H9 (cell line): ENCODE measurements at regions not wholly inside any gene's neighbourhood (a gene's known extent, or its start where the extent isn't known, plus 50 kb on each side); places are given as distances from the start of the nearest gene placed in this dataset.

Source experiments
- DNase-seq: peaks from one replicate; pipeline ENCODE4 v3.0.0-alpha.2; 2017
- H2AFZ ChIP-seq: one replicate; pipeline ENCODE4 v1.6.1; 2013; ENCODE audit warnings: mild to moderate bottlenecking, low read length, control low read depth, moderate library complexity
- H2AK5ac ChIP-seq: 2 replicates; pipeline ENCODE4 v1.6.1; 2013; ENCODE audit warnings: low read length, control low read depth, mixed read lengths; ENCODE audit not compliant: insufficient read length
- H2BK120ac ChIP-seq: one replicate; pipeline ENCODE4 v1.6.1; 2013; ENCODE audit warnings: low read depth, mild to moderate bottlenecking, low read length, control low read depth, inconsistent platforms; ENCODE audit not compliant: poor library complexity, severe bottlenecking
- H2BK12ac ChIP-seq: 2 replicates; pipeline ENCODE4 v1.6.1; 2013; ENCODE audit warnings: low read length, control low read depth, mixed read lengths, low read depth; ENCODE audit not compliant: insufficient read length
- H2BK15ac ChIP-seq: 2 replicates; pipeline ENCODE4 v1.6.1; 2013; ENCODE audit warnings: low read depth, low read length, control low read depth
- H2BK20ac ChIP-seq: one replicate; pipeline ENCODE4 v1.6.1; 2013; ENCODE audit warnings: low read depth, mild to moderate bottlenecking, low read length, control low read depth, inconsistent platforms; ENCODE audit not compliant: poor library complexity, severe bottlenecking
- H2BK5ac ChIP-seq: 2 replicates; pipeline ENCODE4 v1.6.1; 2013; ENCODE audit warnings: low read length, control low read depth, mixed read lengths; ENCODE audit not compliant: insufficient read length
- H3K14ac ChIP-seq: 2 replicates; pipeline ENCODE4 v1.6.1; 2013; ENCODE audit warnings: low read length, control low read depth; ENCODE audit not compliant: insufficient read depth
- H3K18ac ChIP-seq: 2 replicates; pipeline ENCODE4 v1.6.1; 2013; ENCODE audit warnings: low read depth, mild to moderate bottlenecking, mixed read lengths, low read length, control low read depth; ENCODE audit not compliant: insufficient read length
- H3K23ac ChIP-seq: 2 replicates; pipeline ENCODE4 v1.6.1; 2013; ENCODE audit warnings: low read length, control low read depth, mixed read lengths, low read depth; ENCODE audit not compliant: insufficient read length
- H3K23me2 ChIP-seq: 2 replicates; pipeline ENCODE4 v1.6.1; 2013; ENCODE audit warnings: low read depth, mild to moderate bottlenecking, mixed read lengths, low read length, control low read depth; ENCODE audit not compliant: insufficient read length, poor library complexity, severe bottlenecking
- H3K27ac ChIP-seq: 2 replicates; pipeline ENCODE4 v1.5.1; 2013; ENCODE audit warnings: low read length, control low read depth, mixed read lengths, low read depth; ENCODE audit not compliant: insufficient read length
- H3K27me3 ChIP-seq: 2 replicates; pipeline ENCODE4 v1.6.1; 2013; ENCODE audit warnings: low read length, control low read depth, inconsistent platforms; ENCODE audit not compliant: insufficient read depth
- H3K4ac ChIP-seq: 2 replicates; pipeline ENCODE4 v1.6.1; 2013; ENCODE audit warnings: low read depth, mild to moderate bottlenecking, control low read depth, inconsistent platforms, low read length, moderate library complexity
- H3K4me1 ChIP-seq: 2 replicates; pipeline ENCODE4 v1.6.1; 2013; ENCODE audit warnings: low read length, control low read depth, inconsistent platforms; ENCODE audit not compliant: insufficient read depth
- H3K4me2 ChIP-seq: 2 replicates; pipeline ENCODE4 v1.6.1; 2013; ENCODE audit warnings: low read length, control low read depth, mixed read lengths; ENCODE audit not compliant: insufficient read length, insufficient read depth
- H3K56ac ChIP-seq: 2 replicates; pipeline ENCODE4 v1.6.1; 2013; ENCODE audit warnings: low read depth, mild to moderate bottlenecking, mixed read lengths, low read length, control low read depth; ENCODE audit not compliant: insufficient read length
- H3K79me1 ChIP-seq: 2 replicates; pipeline ENCODE4 v1.6.1; 2013; ENCODE audit warnings: low read depth, mild to moderate bottlenecking, moderate library complexity, low read length, control low read depth, inconsistent platforms; ENCODE audit not compliant: insufficient read depth, poor library complexity, severe bottlenecking
- H3K79me2 ChIP-seq: 2 replicates; pipeline ENCODE4 v1.6.1; 2013; ENCODE audit warnings: low read length, control low read depth, inconsistent platforms; ENCODE audit not compliant: insufficient read depth
- H3K9ac ChIP-seq: 2 replicates; pipeline ENCODE4 v1.6.1; 2013; ENCODE audit warnings: low read length, control low read depth, mixed read lengths; ENCODE audit not compliant: insufficient read length; ENCODE audit errors: extremely low read depth
- H3K9me3 ChIP-seq: one replicate; pipeline ENCODE4 v1.6.1; 2013; ENCODE audit warnings: low read depth, low read length, inconsistent platforms; ENCODE audit not compliant: control insufficient read depth
- H3T11ph ChIP-seq: one replicate; pipeline ENCODE4 v1.6.1; 2013; ENCODE audit warnings: mild to moderate bottlenecking, low read length, control low read depth, inconsistent platforms
- H4K20me1 ChIP-seq: one replicate; pipeline ENCODE4 v1.6.1; 2013; ENCODE audit not compliant: control insufficient read depth, insufficient read length, insufficient read depth
- H4K5ac ChIP-seq: 2 replicates; pipeline ENCODE4 v1.6.1; 2013; ENCODE audit warnings: low read depth, mild to moderate bottlenecking, mixed read lengths, low read length, control low read depth; ENCODE audit not compliant: insufficient read length
- H4K8ac ChIP-seq: replicated peaks from 2 replicates; pipeline ENCODE4 v1.6.1; 2013; ENCODE audit warnings: low read length, control low read depth, mixed read lengths, low read depth; ENCODE audit not compliant: insufficient read length
- H4K91ac ChIP-seq: 2 replicates; pipeline ENCODE4 v1.6.1; 2013; ENCODE audit warnings: low read depth, mild to moderate bottlenecking, moderate library complexity, mixed read lengths, low read length, control low read depth; ENCODE audit not compliant: insufficient read length
- H3K27ac Mint-ChIP-seq, 3 experiments: 2 replicates in 2 of 3; 3 replicates in 1 of 3; pipeline ENCODE4 v1.8.0; 2020 to 2021; ENCODE audit warnings: mixed read lengths in 3 of 3, mild to moderate bottlenecking in 1 of 3, moderate library complexity in 1 of 3
- H3K27me3 Mint-ChIP-seq: 2 replicates; pipeline ENCODE4 v1.8.0; 2021; ENCODE audit warnings: low read depth, mild to moderate bottlenecking, moderate library complexity, mixed read lengths
- H3K36me3 Mint-ChIP-seq, 3 experiments: 2 replicates in 2 of 3; 3 replicates in 1 of 3; pipeline ENCODE4 v1.8.0; 2020 to 2021; ENCODE audit warnings: low read depth in 3 of 3, mixed read lengths in 3 of 3; ENCODE audit not compliant: insufficient read depth in 1 of 3
- H3K4me1 Mint-ChIP-seq, 2 experiments: 2 replicates each; pipeline ENCODE4 v1.8.0; 2020; ENCODE audit warnings: mixed read lengths in 2 of 2
- H3K4me3 Mint-ChIP-seq, 2 experiments: 2 replicates in 1 of 2; 3 replicates in 1 of 2; pipeline ENCODE4 v1.8.0; 2020 to 2021; ENCODE audit warnings: mild to moderate bottlenecking in 2 of 2, mixed read lengths in 2 of 2, moderate library complexity in 1 of 2
- H3K9me3 Mint-ChIP-seq, 2 experiments: 2 replicates in 1 of 2; 3 replicates in 1 of 2; pipeline ENCODE4 v1.8.0; 2020; ENCODE audit warnings: mild to moderate bottlenecking in 2 of 2, mixed read lengths in 2 of 2, moderate library complexity in 1 of 2
- CTCF ChIP-seq: fragments of 200-600 bp; sonication (generic); conservative IDR thresholded peaks from 3 replicates; pipeline ENCODE4 v1.8.0; 2021; ENCODE audit warnings: antibody characterized with exemption, mild to moderate bottlenecking
- WGBS: extraction: QIAGEN DNeasy Blood & Tissue Kit; methylation state at CpG from one replicate; pipeline ENCODE4 v1.1.7; 2013; ENCODE audit warnings: missing lambda C conversion rate, low lambda C conversion rate, mixed read lengths; ENCODE audit not compliant: insufficient read length; ENCODE audit errors: extremely low coverage; 5-methylcytosine and 5-hydroxymethylcytosine counted together

- peak; percentile 67 for DNase-seq
- H3K27ac Mint-ChIP-seq: no peak overlapping the region
- H2AFZ ChIP-seq: peak overlapping the region; percentile 63
- H3K79me1 ChIP-seq: no peaks in the 10 kb centered on the region
- TF ChIP-seq CTCF: peak; percentile 71
- H3K27me3 ChIP-seq: no peaks in the 10 kb centered on the region
- H3K4me3 Mint-ChIP-seq: no peak overlapping the region
- no peak overlapping the region for H3K14ac ChIP-seq
- no peak overlapping the region for H3K4ac ChIP-seq
- no peaks in the 10 kb centered on the region; the same call in 1 of the 2 replicates for H3K4me1 ChIP-seq
- no peak overlapping the region for H2AK5ac ChIP-seq
- no peak overlapping the region for H2BK15ac ChIP-seq
- H3K18ac ChIP-seq: no peak overlapping the region
- no peaks in the 10 kb centered on the region for H3K9me3 Mint-ChIP-seq
- H3T11ph ChIP-seq: no peak overlapping the region
- H4K20me1 ChIP-seq: peaks cover 4% of the 10 kb centered on the region
- no peak overlapping the region for H2BK5ac ChIP-seq
- H3K23ac ChIP-seq: no peak overlapping the region
- H3K27ac ChIP-seq: no peak overlapping the region
- peaks cover 16 to 21% of the 10 kb centered on the region in 2 experiments for H3K4me1 Mint-ChIP-seq
- no peak overlapping the region for H3K9ac ChIP-seq
- no peaks in the 10 kb centered on the region for H3K9me3 ChIP-seq
- H3K36me3 Mint-ChIP-seq: no peaks in the 10 kb centered on the region
- H3K79me2 ChIP-seq: no peaks in the 10 kb centered on the region
- no peak overlapping the region for H2BK12ac ChIP-seq
- no peak overlapping the region for H4K91ac ChIP-seq
- peaks cover 9% of the 10 kb centered on the region for H3K27me3 Mint-ChIP-seq
- H3K56ac ChIP-seq: no peak overlapping the region
- no peak overlapping the region for H4K5ac ChIP-seq
- H3K4me2 ChIP-seq: no peak overlapping the region
- no peaks in the 10 kb centered on the region for H3K23me2 ChIP-seq
- WGBS: no CpG with 5 or more reads among the region's 2 CpGs
- H2BK120ac ChIP-seq: no peak overlapping the region
- H2BK20ac ChIP-seq: no peak overlapping the region
- H4K8ac ChIP-seq: no peak overlapping the region
Measured at GRCh38 chr20:40966103-40966502, 62.5 kb upstream of the TOP1 start.
